ENCODE measurements at regions not wholly inside any gene's neighbourhood (a gene's known extent, or its start where the extent isn't known, plus 50 kb on each side); places are given as distances from the start of the nearest gene placed in this dataset.

DNA sequence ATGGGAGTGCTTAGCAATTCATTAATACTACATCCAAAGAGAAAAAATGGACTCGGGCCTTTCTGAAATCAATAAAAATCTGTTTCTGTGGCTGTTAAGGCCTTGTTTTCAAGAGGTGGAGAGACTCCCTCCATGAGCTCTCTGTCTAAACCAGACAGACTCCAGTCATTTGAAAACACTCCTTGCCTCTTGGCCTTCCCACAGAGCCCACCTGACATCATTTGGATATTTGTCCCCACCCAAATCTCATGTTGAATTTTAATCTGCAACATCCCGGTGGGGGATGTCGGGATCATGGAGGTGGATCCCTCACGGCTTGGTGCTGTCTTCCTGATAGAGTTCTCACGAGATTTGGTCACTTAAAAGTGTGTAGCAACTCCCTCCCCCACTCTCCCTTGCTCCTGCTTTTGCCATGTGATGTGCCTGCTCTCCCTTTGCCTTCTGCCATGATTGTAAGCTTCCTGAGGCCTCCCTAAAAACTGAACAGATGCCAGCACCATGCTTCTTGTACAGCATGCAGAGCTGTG, 226.3 kb downstream of the TBXT start:
- no peak overlapping the region for H3K4me3 ChIP-seq (replicated peaks in 1 of 3; ENCODE audit: insufficient read depth in 1 of 3, low read depth in 2 of 3, low read length in 3 of 3)
- WGBS (ENCODE audit: low lambda C conversion rate) = 2% methylated on average over 5 of the region's 5 CpGs
- H3K27me3 ChIP-seq (ENCODE audit: control insufficient read depth in 1 of 2, insufficient read depth in 2 of 2, low read length in 2 of 2) = 0 out of 5 replicates have a peak, but pooled peaks cover 0 to 3% of the 10 kb centered on the region in 2 experiments
- no peak overlapping the region for H3K27ac ChIP-seq (ENCODE audit: extremely low read length, insufficient read depth, low read length)
- H3K36me3 ChIP-seq (replicated peaks in 1 of 2; ENCODE audit: control insufficient read depth in 1 of 2, insufficient read depth in 2 of 2, low read length in 2 of 2) = no peaks in the 10 kb centered on the region
- TF ChIP-seq NCOR1 (IDR thresholded peaks at IDR 0.05; ENCODE audit: borderline replicate concordance, low read length) (no peak), ZNF282 (IDR thresholded peaks at IDR 0.05; ENCODE audit: partially characterized antibody) (no peak), ZHX1 (CRISPR knock-in tag; IDR thresholded peaks at IDR 0.05; ENCODE audit: low read depth) (no peak), CHCHD3 (CRISPR knock-in tag; IDR thresholded peaks at IDR 0.05) (no peak), CCDC6 (CRISPR knock-in tag; IDR thresholded peaks at IDR 0.05) (no peak), KDM4B (CRISPR knock-in tag; IDR thresholded peaks at IDR 0.05) (no peak), FIP1L1 (IDR thresholded peaks at IDR 0.05; ENCODE audit: borderline replicate concordance, insufficient read depth, low read depth, low read length) (no peak), ZNF746 (CRISPR knock-in tag; IDR thresholded peaks at IDR 0.05) (no peak), PITX1 (CRISPR knock-in tag; IDR thresholded peaks at IDR 0.05) (no peak)
- in situ Hi-C loops (cut with HindIII; ENCODE audit: extremely low pct_ligation_motif_present, low pct_unique_long_range_greater_than_20kb) (no loop called here), intact Hi-C loops (cut with micrococcal nuclease; ENCODE audit: unreplicated experiment) (no loop called here)
- H4K20me1 ChIP-seq (ENCODE audit: insufficient read depth, low read length) = no peaks in the 10 kb centered on the region
- no peak overlapping the region for H3K9ac ChIP-seq (ENCODE audit: insufficient read depth, low read depth, low read length)
- POLR2A ChIA-PET = no interaction called here
- H3K4me2 ChIP-seq (ENCODE audit: low read depth, low read length) = no peak overlapping the region
- H3K4me1 ChIP-seq (ENCODE audit: insufficient read depth, low read length) = no peaks in the 10 kb centered on the region
- FAIRE-seq (no peak), ATAC-seq (no peak), DNase-seq (ENCODE audit: low spot score) (no peak)
- no TSS peak for BruUV-seq (replicated peaks)
- H3K79me2 ChIP-seq (ENCODE audit: insufficient read depth, low read length) = no peaks in the 10 kb centered on the region
- no peak overlapping the region for H2AFZ ChIP-seq (ENCODE audit: low read length)
- CTCF ChIA-PET (ENCODE audit: low intra/inter-chr PET ratio, low total read pairs) = no interaction called here
- H3K9me3 ChIP-seq (ENCODE audit: low read length) = no peaks in the 10 kb centered on the region
